AG04450 (cell line): ENCODE measurements at regions not wholly inside any gene's neighbourhood (a gene's known extent, or its start where the extent isn't known, plus 50 kb on each side); places are given as distances from the start of the nearest gene placed in this dataset.

Experiments
- CTCF ChIA-PET: fragments of 300-600, 350-600 bp; formaldehyde crosslinking; extraction: SDS; loops from one replicate; lab custom pipeline; 2022; ENCODE audit warnings: antibody characterized with exemption, inconsistent platforms; lab: Charles Lee
- POLR2A ChIA-PET: fragments of 350-600 bp; formaldehyde crosslinking; extraction: SDS; loops from one replicate; lab custom pipeline; 2021; ENCODE audit warnings: antibody characterized with exemption, inconsistent platforms; lab: Yijun Ruan, JAX
- DNase-seq: peaks from one replicate; pipeline ENCODE4 v3.0.0-alpha.2; 2011; ENCODE audit warnings: low read depth, low spot score
- H3K27ac ChIP-seq: one replicate; pipeline ENCODE4 v1.5.1; 2012; ENCODE audit warnings: low read depth, low read length, control low read depth
- H3K27me3 ChIP-seq: one replicate; pipeline ENCODE4 v1.6.0; 2012; ENCODE audit warnings: low read length; ENCODE audit not compliant: control insufficient read depth, insufficient read depth
- H3K4me3 ChIP-seq: 2 replicates; pipeline ENCODE4 v1.5.1; 2011; ENCODE audit warnings: mild to moderate bottlenecking, low read depth, low read length, control low read depth
- H3K9me3 ChIP-seq: 2 replicates; pipeline ENCODE4 v1.5.1; 2012; ENCODE audit warnings: low read length; ENCODE audit not compliant: control insufficient read depth, insufficient read depth
- CTCF ChIP-seq: IDR thresholded peaks from 2 replicates; pipeline ENCODE4 v1.5.1; 2011; ENCODE audit warnings: low read depth, low read length, control low read depth, inconsistent platforms

DNA sequence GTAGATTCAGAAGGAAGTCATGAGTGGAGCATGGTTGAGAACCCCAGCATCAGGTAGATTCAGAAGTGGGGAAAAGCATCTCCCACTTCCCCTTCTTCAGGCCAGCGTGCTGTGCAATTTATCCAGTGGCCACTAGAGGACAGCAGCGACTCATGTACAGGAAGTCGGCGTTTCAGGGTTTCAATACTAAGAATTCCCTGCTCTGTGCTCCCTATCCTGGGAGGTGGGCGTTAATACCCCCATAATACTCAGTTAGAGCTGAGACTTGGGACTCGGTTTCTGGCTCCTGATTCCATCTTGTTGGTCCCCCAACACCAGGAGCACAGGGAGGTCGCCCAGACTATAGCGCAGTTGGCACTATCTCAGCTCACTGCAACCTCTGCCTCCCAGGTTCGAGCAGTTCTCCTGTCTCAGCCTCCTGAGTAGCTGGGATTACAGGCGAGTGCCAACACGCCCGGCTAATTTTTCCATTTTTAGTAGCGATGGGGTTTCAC lies 75.3 kb upstream of the AMZ2 start:
- Histone ChIP-seq H3K27me3 (no peaks in the 10 kb centered on the region), H3K9me3 (peaks cover 5% of the 10 kb centered on the region; the same call in 1 of the 2 replicates), H3K4me3 (no peak overlapping the region), H3K27ac (no peak overlapping the region)
- DNase-seq, result no peak
- ChIA-PET POLR2A (no interaction called here), CTCF (interaction anchor here (0.6 to 2.5 kb wide), 19 partner anchors 9 to 300 kb away, joined by 3 to 44 read pairs (median 4); no protein-coding TSS in a partner anchor)
- peak; percentile 95 for TF ChIP-seq CTCF

DNA sequence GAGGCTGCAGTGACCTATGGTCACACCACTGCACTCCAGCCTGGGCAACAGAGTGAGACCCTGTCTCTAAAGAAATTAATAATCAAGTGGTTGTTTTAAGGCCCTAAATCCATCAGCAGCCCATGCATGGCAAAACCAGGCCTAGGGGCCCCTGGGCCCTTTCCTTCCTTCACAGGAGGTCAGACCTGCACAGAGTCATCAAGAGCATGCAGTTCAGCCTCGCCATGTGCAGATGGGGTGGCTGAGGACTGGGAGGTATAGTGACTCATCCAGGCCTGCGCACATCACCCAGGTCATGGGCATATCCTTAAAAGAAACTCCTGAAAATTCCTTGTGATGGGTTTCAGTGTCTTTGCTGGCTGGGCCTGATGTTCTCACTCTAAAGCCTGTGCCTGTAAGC lies 72.4 kb upstream of the AMZ2 start:
- no peaks in the 10 kb centered on the region for H3K27me3 ChIP-seq
- no peak overlapping the region for H3K27ac ChIP-seq
- no peak for DNase-seq
- CTCF ChIA-PET, result interaction anchor here (1.1 kb wide), 1 partner anchor 289 kb away, joined by 4 read pairs; no protein-coding TSS in a partner anchor
- H3K4me3 ChIP-seq, result no peak overlapping the region
- POLR2A ChIA-PET, result no interaction called here
- H3K9me3 ChIP-seq, result peaks cover 9% of the 10 kb centered on the region; the same call in 1 of the 2 replicates
- TF ChIP-seq CTCF, result no peak

DNA sequence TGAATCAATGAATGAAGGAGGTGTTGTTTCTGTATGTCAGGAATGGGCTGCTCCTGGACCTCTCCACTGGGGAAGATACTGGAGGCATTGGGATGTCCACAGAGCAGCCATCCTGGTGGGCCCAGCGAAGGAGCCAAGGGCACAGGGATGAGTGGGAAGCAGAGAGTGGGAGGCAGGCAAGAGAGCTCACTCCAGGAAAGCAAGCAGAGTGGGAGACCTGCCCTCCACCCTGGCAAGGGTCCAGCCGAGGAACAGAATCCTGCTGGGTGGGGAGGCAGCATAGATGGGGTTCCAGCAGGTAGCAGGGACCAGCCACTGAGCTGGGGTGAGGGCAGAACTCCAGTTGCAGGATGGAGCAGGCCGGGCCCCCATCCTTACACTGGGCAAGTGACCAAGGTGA lies 71.9 kb upstream of the AMZ2 start:
- Histone ChIP-seq H3K4me3 (no peak overlapping the region), H3K27ac (no peak overlapping the region), H3K27me3 (no peaks in the 10 kb centered on the region), H3K9me3 (peaks cover 9% of the 10 kb centered on the region; the same call in 1 of the 2 replicates)
- CTCF ChIA-PET, result interaction anchor here (1.0 to 1.5 kb wide), 3 partner anchors 10 to 287 kb away, joined by 3 to 9 read pairs (median 3); no protein-coding TSS in a partner anchor
- no peak for TF ChIP-seq CTCF
- POLR2A ChIA-PET, result no interaction called here
- no peak for DNase-seq

DNA sequence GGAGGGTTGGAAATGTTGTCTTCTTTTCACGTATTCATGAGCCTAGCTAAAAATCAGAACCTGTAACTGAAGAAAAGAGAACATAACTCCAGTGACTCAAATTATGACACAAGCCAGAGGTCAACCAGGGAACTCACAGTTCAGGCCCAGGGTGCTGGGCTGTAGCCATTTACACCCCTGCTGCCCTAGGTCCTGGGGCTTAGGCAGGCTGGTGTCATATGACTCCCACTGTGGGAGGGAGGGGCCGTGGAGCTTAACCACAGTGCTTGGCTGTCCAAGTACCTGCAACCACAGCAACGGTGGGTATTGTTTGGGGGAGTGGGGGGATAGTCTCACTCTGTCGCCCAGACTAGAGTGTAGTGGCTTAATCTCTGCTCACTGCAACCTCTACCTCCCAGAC lies 71.1 kb upstream of the AMZ2 start:
- H3K9me3 ChIP-seq, result peaks cover 9% of the 10 kb centered on the region; the same call in 1 of the 2 replicates
- ChIA-PET POLR2A (no interaction called here), CTCF (interaction anchor here (0.6 to 1.5 kb wide), 6 partner anchors 9 to 289 kb away, joined by 3 to 9 read pairs (median 4); no protein-coding TSS in a partner anchor)
- no peak overlapping the region for H3K27ac ChIP-seq
- H3K4me3 ChIP-seq, result no peak overlapping the region
- no peak for TF ChIP-seq CTCF
- H3K27me3 ChIP-seq, result no peaks in the 10 kb centered on the region
- no peak for DNase-seq

- DNase-seq, result no peak
- Histone ChIP-seq H3K9me3 (peaks cover 9% of the 10 kb centered on the region; the same call in 1 of the 2 replicates), H3K27ac (no peak overlapping the region), H3K4me3 (no peak overlapping the region), H3K27me3 (no peaks in the 10 kb centered on the region)
- no peak for TF ChIP-seq CTCF
- ChIA-PET CTCF (no interaction called here), POLR2A (no interaction called here)
Measured at GRCh38 chr17:68178831-68179230, 69.0 kb upstream of the AMZ2 start.
